GM18909 (cell line): ENCODE measurements at regions not wholly inside any gene's neighbourhood (a gene's known extent, or its start where the extent isn't known, plus 50 kb on each side); places are given as distances from the start of the nearest gene placed in this dataset.

Experiments
- ATAC-seq: cut with Tn5 transposase; IDR thresholded peaks from one replicate; pipeline ENCODE4 v1.9.1; 2021; ENCODE audit warnings: mild to moderate bottlenecking; ENCODE audit not compliant: unreplicated experiment, poor library complexity

GRCh38 chr6:91043751-91044150, 456.9 kb upstream of the MAP3K7 start:
- no peak for ATAC-seq

GRCh38 chr6:91042656-91043055, 455.8 kb upstream of the MAP3K7 start:
- no peak for ATAC-seq

GRCh38 chr6:91033964-91034363, 447.1 kb upstream of the MAP3K7 start:
- no peak for ATAC-seq

GRCh38 chr6:91031581-91031980, 444.7 kb upstream of the MAP3K7 start:
- ATAC-seq = no peak

- no peak for ATAC-seq
These were observed 442.3 kb upstream of the MAP3K7 start for GRCh38 chr6:91029211-91029610.

GRCh38 chr6:91023529-91023928, 436.7 kb upstream of the MAP3K7 start:
- ATAC-seq = no peak

- peak; percentile 73 for ATAC-seq
These were observed 433.9 kb upstream of the MAP3K7 start for GRCh38 chr6:91020744-91021143.

GRCh38 chr6:91018586-91018985, 431.7 kb upstream of the MAP3K7 start:
- no peak for ATAC-seq

- ATAC-seq = no peak
These were observed 426.6 kb upstream of the MAP3K7 start for GRCh38 chr6:91013511-91013910.

- no peak for ATAC-seq
These were observed 410.2 kb upstream of the MAP3K7 start for GRCh38 chr6:90997076-90997475.

GRCh38 chr6:90993770-90994169, 406.9 kb upstream of the MAP3K7 start:
- no peak for ATAC-seq

GRCh38 chr6:90989763-90990162, 402.9 kb upstream of the MAP3K7 start:
- no peak for ATAC-seq

GRCh38 chr6:90984066-90984465, 397.2 kb upstream of the MAP3K7 start:
- ATAC-seq = no peak

GRCh38 chr6:90983462-90983861, 396.6 kb upstream of the MAP3K7 start:
- ATAC-seq = no peak

- ATAC-seq = no peak
These were observed 395.7 kb upstream of the MAP3K7 start for GRCh38 chr6:90982581-90982980.

GRCh38 chr6:90982051-90982450, 395.2 kb upstream of the MAP3K7 start:
- no peak for ATAC-seq

GRCh38 chr6:90978046-90978445, 391.2 kb upstream of the MAP3K7 start:
- ATAC-seq = peak; percentile 61

- ATAC-seq = no peak
These were observed 390.6 kb upstream of the MAP3K7 start for GRCh38 chr6:90977513-90977912.

GRCh38 chr6:90976341-90976740, 389.5 kb upstream of the MAP3K7 start:
- ATAC-seq = no peak

GRCh38 chr6:90975741-90976140, 388.9 kb upstream of the MAP3K7 start:
- no peak for ATAC-seq

GRCh38 chr6:90973188-90973587, 386.3 kb upstream of the MAP3K7 start:
- ATAC-seq = no peak

- no peak for ATAC-seq
These were observed 383.8 kb upstream of the MAP3K7 start for GRCh38 chr6:90970672-90971071.

- ATAC-seq = no peak
These were observed 380.6 kb upstream of the MAP3K7 start for GRCh38 chr6:90967471-90967870.
